Gastroesophageal sphincter (tissue), 4 donors: ENCODE measurements at regions not wholly inside any gene's neighbourhood (a gene's known extent, or its start where the extent isn't known, plus 50 kb on each side); places are given as distances from the start of the nearest gene placed in this dataset.

ENCODE experiments used
- ATAC-seq: fragments of 150-250 bp; one replicate; pipeline ENCODE4 v1.9.1; 2016; ENCODE audit warnings: mild to moderate bottlenecking, moderate library complexity
- H3K27ac ChIP-seq, 4 donors: fragments of 200-600 bp; sonication (generic) in 3 of 4; 1 replicate in 3 of 4; 2 replicates in 1 of 4; pipeline ENCODE4 v1.5.1; 2016 to 2019
- H3K27me3 ChIP-seq: fragments of 200-600 bp; sonication (generic); one replicate; pipeline ENCODE4 v1.5.1; 2019
- H3K36me3 ChIP-seq, 2 donors: fragments of 200-600 bp; sonication (generic); one replicate each; pipeline ENCODE4 v1.5.1; 2019; ENCODE audit warnings: control low read depth in 1 of 2
- H3K4me1 ChIP-seq, 3 donors: fragments of 200-600 bp; sonication (generic); 1 replicate in 2 of 3; 2 replicates in 1 of 3; pipeline ENCODE4 v1.5.1; 2016 to 2019; ENCODE audit warnings: control low read depth in 2 of 3
- H3K4me3 ChIP-seq, 2 donors: fragments of 200-600 bp; sonication (generic); one replicate each; pipeline ENCODE4 v1.5.1; 2019; ENCODE audit warnings: mild to moderate bottlenecking in 1 of 2, moderate library complexity in 1 of 2
- H3K9me3 ChIP-seq, 3 donors: fragments of 200-600 bp; sonication (generic); one replicate each; pipeline ENCODE4 v1.5.1; 2017 to 2019; ENCODE audit warnings: control low read depth in 2 of 3
- CTCF ChIP-seq, 4 experiments: fragments of 200-600 bp in 2 of 4; fragments of 450-650 bp in 2 of 4; sonication (generic) in 1 of 4; IDR thresholded peaks; one replicate each; pipeline ENCODE4 v1.5.1; 2017 to 2019; ENCODE audit warnings: antibody characterized with exemption in 4 of 4, mild to moderate bottlenecking in 2 of 4, moderate library complexity in 2 of 4
- EP300 ChIP-seq: sonication (generic); formaldehyde crosslinking; IDR thresholded peaks from one replicate; pipeline ENCODE4 v1.6.1; 2017; ENCODE audit warnings: antibody characterized with exemption, mild to moderate bottlenecking
- POLR2A ChIP-seq, 2 donors: fragments of 450-650 bp; IDR thresholded peaks; one replicate each; pipeline ENCODE4 v1.6.1; 2017; ENCODE audit warnings: antibody characterized with exemption in 2 of 2, mild to moderate bottlenecking in 2 of 2, moderate library complexity in 1 of 2
- POLR2AphosphoS5 ChIP-seq: sonication (generic); formaldehyde crosslinking; IDR thresholded peaks from one replicate; pipeline ENCODE4 v1.6.1; 2017; ENCODE audit warnings: antibody characterized with exemption
- WGBS, 2 donors: methylation state at CpG; one replicate each; pipeline ENCODE4 v1.1.5; 2018; ENCODE audit warnings: low coverage in 1 of 2; 5-methylcytosine and 5-hydroxymethylcytosine counted together

GRCh38 chr12:111276146-111276545 lies 92.7 kb downstream of the PHETA1 start:
- TF ChIP-seq POLR2AphosphoS5 (no peak), CTCF (IDR thresholded peaks at IDR 0.05) (no peak), EP300 (no peak), POLR2A (IDR thresholded peaks at IDR 0.05) (no peak)
- Histone ChIP-seq H3K9me3 (peaks cover 0 to 15% (median 0%) of the 10 kb centered on the region in 3 donors), H3K36me3 (no peaks in the 10 kb centered on the region), H3K4me1 (no peaks in the 10 kb centered on the region), H3K4me3 (no peak overlapping the region), H3K27me3 (peaks cover 99% of the 10 kb centered on the region), H3K27ac (no peak overlapping the region)
- WGBS, 2 donors, result 80 to 84% methylated on average over 3 to 5 of the region's 5 CpGs
- no peak for ATAC-seq

GRCh38 chr12:111275308-111275707 lies 93.6 kb downstream of the PHETA1 start:
- Histone ChIP-seq H3K27ac (no peak overlapping the region), H3K4me1 (peaks cover 0 to under 1% (median 0%) of the 10 kb centered on the region in 3 donors), H3K4me3 (no peak overlapping the region), H3K36me3 (no peaks in the 10 kb centered on the region), H3K27me3 (peaks cover 99% of the 10 kb centered on the region), H3K9me3 (peaks cover 0 to 15% (median 0%) of the 10 kb centered on the region in 3 donors)
- no peak for ATAC-seq
- WGBS, 2 donors, result no CpG with 5 or more reads among the region's 10 CpGs
- no peak for TF ChIP-seq POLR2A (IDR thresholded peaks at IDR 0.05)
- no peak for TF ChIP-seq POLR2AphosphoS5
- TF ChIP-seq CTCF (IDR thresholded peaks at IDR 0.05), result no peak

GRCh38 chr12:111274777-111275176 lies 94.1 kb downstream of the PHETA1 start:
- H3K27ac ChIP-seq, result no peak overlapping the region
- TF ChIP-seq EP300, result no peak
- TF ChIP-seq POLR2AphosphoS5, result no peak
- no peak for TF ChIP-seq CTCF (IDR thresholded peaks at IDR 0.05)
- TF ChIP-seq POLR2A (IDR thresholded peaks at IDR 0.05), result no peak
- no peaks in the 10 kb centered on the region for H3K36me3 ChIP-seq
- ATAC-seq, result no peak
- no peak overlapping the region for H3K4me3 ChIP-seq
- peaks cover 0 to 6% (median 0%) of the 10 kb centered on the region in 3 donors for H3K4me1 ChIP-seq
- peaks cover 99% of the 10 kb centered on the region for H3K27me3 ChIP-seq
- H3K9me3 ChIP-seq, result peaks cover 0 to 15% (median 0%) of the 10 kb centered on the region in 3 donors
- 37 to 40% methylated on average over 1 to 3 of the region's 4 CpGs for WGBS, 2 donors

GRCh38 chr12:111271674-111272418 lies 97.0 kb downstream of the PHETA1 start:
- H3K36me3 ChIP-seq, result no peaks in the 10 kb centered on the region
- no peak overlapping the region for H3K4me3 ChIP-seq
- TF ChIP-seq CTCF (IDR thresholded peaks at IDR 0.05) (no peak), EP300 (no peak), POLR2AphosphoS5 (no peak), POLR2A (IDR thresholded peaks at IDR 0.05) (no peak)
- H3K27ac ChIP-seq, result no peak overlapping the region
- H3K27me3 ChIP-seq, result peaks cover 87% of the 10 kb centered on the region
- H3K4me1 ChIP-seq, result peaks cover 0 to 8% (median 0%) of the 10 kb centered on the region in 3 donors
- no peak for ATAC-seq
- no peaks in the 10 kb centered on the region for H3K9me3 ChIP-seq
- WGBS, 2 donors, result 48 to 57% methylated on average over 6 of the region's 6 CpGs

GRCh38 chr12:111270774-111271173 lies 98.1 kb downstream of the PHETA1 start:
- Histone ChIP-seq H3K27me3 (peaks cover 77% of the 10 kb centered on the region), H3K9me3 (no peaks in the 10 kb centered on the region), H3K4me1 (peaks cover 0 to 8% (median 0%) of the 10 kb centered on the region in 3 donors), H3K27ac (no peak overlapping the region), H3K4me3 (no peak overlapping the region), H3K36me3 (no peaks in the 10 kb centered on the region)
- WGBS, 2 donors, result 50 to 71% methylated on average over 3 of the region's 7 CpGs
- ATAC-seq, result no peak
- no peak for TF ChIP-seq POLR2A (IDR thresholded peaks at IDR 0.05)
- no peak for TF ChIP-seq POLR2AphosphoS5
- no peak for TF ChIP-seq CTCF (IDR thresholded peaks at IDR 0.05)
- no peak for TF ChIP-seq EP300
